ENCODE measurements at regions not wholly inside any gene's neighbourhood (a gene's known extent, or its start where the extent isn't known, plus 50 kb on each side); places are given as distances from the start of the nearest gene placed in this dataset.
"Not testable (repeated sequence)": the region's sequence is repeated elsewhere in the genome, so short reads cannot be mapped to it uniquely, and the experiment has no call there.

DNA sequence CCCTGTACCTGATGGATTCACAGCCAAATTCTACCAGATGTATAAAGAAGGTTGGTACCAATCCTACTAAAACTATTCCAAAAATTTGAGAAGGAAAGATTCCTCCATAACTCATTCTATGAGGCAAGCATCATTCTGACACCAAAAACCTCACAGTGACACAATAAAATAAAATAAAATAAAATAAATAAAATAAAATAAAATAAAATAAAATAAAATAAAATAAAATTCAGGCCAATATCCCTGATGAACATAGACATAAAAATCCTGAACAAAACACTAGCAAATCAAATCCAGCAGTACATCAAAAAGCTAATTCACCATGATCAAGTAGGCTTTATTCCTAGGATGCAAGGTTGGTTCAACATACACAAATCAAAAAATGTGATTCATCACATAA is 108.1 kb downstream of the PROX1 start:
- not testable (repeated sequence) for H3K27ac ChIP-seq (ENCODE audit: low read depth, low read length); H3K9me3 ChIP-seq (ENCODE audit: control insufficient read depth, insufficient read depth, low read length); H3K27me3 ChIP-seq (ENCODE audit: control insufficient read depth, insufficient read depth, low read length); H3K4me3 ChIP-seq (ENCODE audit: low read depth, low read length); H3K36me3 ChIP-seq (ENCODE audit: control insufficient read depth, insufficient read depth, low read length); H3K4me1 ChIP-seq (ENCODE audit: control insufficient read depth, insufficient read depth, low read length); DNase-seq (ENCODE audit: low read depth in 4 of 6, low spot score in 6 of 6)

GRCh38 chr1:214101246-214101645 is 113.5 kb downstream of the PROX1 start:
- Histone ChIP-seq H3K4me3 (ENCODE audit: low read depth, low read length) (no peak overlapping the region), H3K27ac (ENCODE audit: low read depth, low read length) (no peak overlapping the region), H3K9me3 (ENCODE audit: control insufficient read depth, insufficient read depth, low read length) (no peaks in the 10 kb centered on the region), H3K36me3 (ENCODE audit: control insufficient read depth, insufficient read depth, low read length) (no peaks in the 10 kb centered on the region), H3K4me1 (ENCODE audit: control insufficient read depth, insufficient read depth, low read length) (no peaks in the 10 kb centered on the region), H3K27me3 (ENCODE audit: control insufficient read depth, insufficient read depth, low read length) (no peaks in the 10 kb centered on the region)
- WGBS (ENCODE audit: insufficient coverage) = no CpG with 5 or more reads among the region's 2 CpGs
- no peak for DNase-seq (ENCODE audit: low read depth in 4 of 6, low spot score in 6 of 6)

DNA sequence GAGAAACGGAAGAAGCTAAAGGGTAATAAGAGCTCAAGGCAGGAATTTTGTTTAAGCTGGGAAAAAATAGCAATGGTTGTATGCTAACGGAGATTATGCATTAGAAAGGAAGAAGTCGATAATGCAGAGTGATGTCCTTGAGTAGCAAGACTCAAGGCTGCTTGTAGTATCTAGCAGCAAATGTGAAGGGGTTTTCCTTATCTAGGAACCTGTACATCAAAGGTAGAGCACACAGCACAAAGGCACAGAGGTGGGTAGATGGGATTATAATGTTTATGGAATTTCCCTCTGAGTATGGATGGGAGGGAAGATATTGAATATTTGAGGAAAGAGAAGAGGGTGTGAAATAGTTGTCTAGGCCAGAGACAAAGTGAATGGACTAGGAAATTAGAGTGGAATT is 114.1 kb downstream of the PROX1 start:
- no peaks in the 10 kb centered on the region for H3K9me3 ChIP-seq (ENCODE audit: control insufficient read depth, insufficient read depth, low read length)
- no peaks in the 10 kb centered on the region for H3K36me3 ChIP-seq (ENCODE audit: control insufficient read depth, insufficient read depth, low read length)
- WGBS (ENCODE audit: insufficient coverage) = 93% methylated on average over 3 of the region's 3 CpGs
- no peak for DNase-seq (ENCODE audit: low read depth in 4 of 6, low spot score in 6 of 6)
- H3K4me1 ChIP-seq (ENCODE audit: control insufficient read depth, insufficient read depth, low read length) = no peaks in the 10 kb centered on the region
- H3K27ac ChIP-seq (ENCODE audit: low read depth, low read length) = no peak overlapping the region
- H3K4me3 ChIP-seq (ENCODE audit: low read depth, low read length) = no peak overlapping the region
- no peaks in the 10 kb centered on the region for H3K27me3 ChIP-seq (ENCODE audit: control insufficient read depth, insufficient read depth, low read length)

DNA sequence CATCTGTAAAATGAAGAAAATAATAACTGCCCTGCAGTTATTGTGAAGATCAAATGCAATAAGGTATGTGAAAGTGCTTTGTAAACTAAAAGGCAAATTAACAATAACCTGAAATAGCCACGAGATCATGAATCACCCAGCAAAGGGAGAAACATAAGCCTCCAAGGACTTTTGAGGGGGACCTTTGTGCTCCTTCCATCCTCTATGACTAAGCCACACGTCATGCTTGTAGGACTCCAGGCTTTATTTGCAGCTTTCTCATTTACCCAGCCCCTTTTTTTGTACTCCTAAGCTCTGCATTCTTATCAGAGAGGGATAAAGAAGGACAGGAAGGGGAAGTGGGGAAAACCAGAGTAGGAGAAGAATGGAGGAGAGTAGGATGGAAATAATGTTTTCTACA is 115.1 kb downstream of the PROX1 start:
- DNase-seq (ENCODE audit: low read depth in 4 of 6, low spot score in 6 of 6) = no peak

DNA sequence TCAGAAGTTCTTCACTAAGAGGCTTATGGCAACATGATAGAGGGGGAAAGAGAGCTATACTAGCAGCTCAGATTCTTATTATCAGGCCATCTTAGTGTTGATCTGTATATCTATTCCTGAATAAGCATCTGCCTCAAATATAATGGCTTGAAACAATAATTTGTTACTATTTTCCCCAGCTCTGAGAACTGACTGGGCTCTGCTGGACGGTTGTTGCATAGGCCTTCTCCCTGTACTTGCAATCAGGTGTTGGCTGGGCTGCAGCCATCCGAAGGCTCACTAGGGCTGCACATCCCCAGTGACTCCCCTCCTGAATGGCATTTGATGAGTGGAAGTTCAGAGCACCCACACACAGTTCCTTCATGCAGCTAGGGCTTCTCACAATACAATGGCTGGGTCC is 116.0 kb downstream of the PROX1 start:
- Histone ChIP-seq H3K9me3 (ENCODE audit: control insufficient read depth, insufficient read depth, low read length) (no peaks in the 10 kb centered on the region), H3K36me3 (ENCODE audit: control insufficient read depth, insufficient read depth, low read length) (no peaks in the 10 kb centered on the region), H3K4me3 (ENCODE audit: low read depth, low read length) (no peak overlapping the region), H3K27me3 (ENCODE audit: control insufficient read depth, insufficient read depth, low read length) (no peaks in the 10 kb centered on the region), H3K4me1 (ENCODE audit: control insufficient read depth, insufficient read depth, low read length) (peaks cover 10% of the 10 kb centered on the region), H3K27ac (ENCODE audit: low read depth, low read length) (no peak overlapping the region)
- DNase-seq (ENCODE audit: low read depth in 4 of 6, low spot score in 6 of 6) = no peak
- 100% methylated on average over 2 of the region's 2 CpGs for WGBS (ENCODE audit: insufficient coverage)

More for the DNA sequence above, 115.1 kb downstream of the PROX1 start:
- H3K4me3 ChIP-seq (ENCODE audit: low read depth, low read length) = no peak overlapping the region
- H3K36me3 ChIP-seq (ENCODE audit: control insufficient read depth, insufficient read depth, low read length) = no peaks in the 10 kb centered on the region
- H3K9me3 ChIP-seq (ENCODE audit: control insufficient read depth, insufficient read depth, low read length) = no peaks in the 10 kb centered on the region
- no peaks in the 10 kb centered on the region for H3K27me3 ChIP-seq (ENCODE audit: control insufficient read depth, insufficient read depth, low read length)
- no peak overlapping the region for H3K27ac ChIP-seq (ENCODE audit: low read depth, low read length)
- WGBS (ENCODE audit: insufficient coverage) = 91% methylated on average over 1 of the region's 2 CpGs
- H3K4me1 ChIP-seq (ENCODE audit: control insufficient read depth, insufficient read depth, low read length) = peaks cover 8% of the 10 kb centered on the region

DNA sequence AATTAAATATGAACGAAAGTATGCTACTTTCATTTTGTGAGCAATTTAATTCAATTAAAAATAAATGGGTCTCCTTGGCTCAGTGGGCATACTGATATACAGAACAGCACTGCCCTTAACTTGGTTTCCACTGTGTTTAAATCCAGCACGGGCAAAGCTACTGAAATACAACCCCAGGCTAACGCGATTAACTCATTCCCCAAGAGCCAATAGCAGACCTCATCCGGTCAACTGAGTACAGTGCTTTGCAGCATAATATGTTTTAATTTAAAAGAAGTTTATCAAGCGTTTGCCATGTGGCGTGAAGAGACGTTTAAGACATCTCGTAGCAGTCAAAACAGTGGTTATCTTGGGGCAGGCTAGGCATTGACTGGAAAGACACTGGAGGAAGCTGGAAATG is 118.6 kb downstream of the PROX1 start:
- no peaks in the 10 kb centered on the region for H3K9me3 ChIP-seq (ENCODE audit: control insufficient read depth, insufficient read depth, low read length)
- no peaks in the 10 kb centered on the region for H3K27me3 ChIP-seq (ENCODE audit: control insufficient read depth, insufficient read depth, low read length)
- H3K27ac ChIP-seq (ENCODE audit: low read depth, low read length) = no peak overlapping the region
- WGBS (ENCODE audit: insufficient coverage) = 86% methylated on average over 4 of the region's 9 CpGs
- no peaks in the 10 kb centered on the region for H3K36me3 ChIP-seq (ENCODE audit: control insufficient read depth, insufficient read depth, low read length)
- DNase-seq (ENCODE audit: low read depth in 4 of 6, low spot score in 6 of 6) = peak in 1 of 6 donors; percentile 43
- peaks cover 10% of the 10 kb centered on the region for H3K4me1 ChIP-seq (ENCODE audit: control insufficient read depth, insufficient read depth, low read length)
- H3K4me3 ChIP-seq (ENCODE audit: low read depth, low read length) = no peak overlapping the region

GRCh38 chr1:214107322-214108096 is 119.7 kb downstream of the PROX1 start:
- Histone ChIP-seq H3K36me3 (ENCODE audit: control insufficient read depth, insufficient read depth, low read length) (no peaks in the 10 kb centered on the region), H3K27me3 (ENCODE audit: control insufficient read depth, insufficient read depth, low read length) (no peaks in the 10 kb centered on the region), H3K9me3 (ENCODE audit: control insufficient read depth, insufficient read depth, low read length) (no peaks in the 10 kb centered on the region), H3K27ac (ENCODE audit: low read depth, low read length) (no peak overlapping the region), H3K4me3 (ENCODE audit: low read depth, low read length) (no peak overlapping the region), H3K4me1 (ENCODE audit: control insufficient read depth, insufficient read depth, low read length) (peaks cover 10% of the 10 kb centered on the region)
- 32% methylated on average over 9 of the region's 25 CpGs for WGBS (ENCODE audit: insufficient coverage)
- peak in 1 of 6 donors; percentile 24 for DNase-seq (ENCODE audit: low read depth in 4 of 6, low spot score in 6 of 6)

DNA sequence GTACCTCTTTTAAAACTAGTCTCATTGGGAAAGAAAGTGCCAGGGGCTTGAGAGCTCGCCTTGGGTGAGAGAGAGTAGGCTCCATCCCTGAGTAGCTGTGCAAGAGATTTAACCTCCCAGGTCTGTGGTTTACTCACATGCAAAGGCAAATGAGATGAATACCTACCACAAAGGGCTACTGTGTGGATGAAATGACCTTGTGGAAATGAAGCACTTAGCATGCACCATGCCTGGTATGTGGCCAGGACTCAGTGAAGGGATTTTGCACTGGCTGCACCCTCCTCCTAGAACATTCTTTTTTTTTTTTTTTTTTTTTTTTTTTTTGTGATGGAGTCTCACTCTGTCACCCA is 120.3 kb downstream of the PROX1 start:
- DNase-seq (ENCODE audit: low read depth in 4 of 6, low spot score in 6 of 6) = no peak
- Histone ChIP-seq H3K4me3 (ENCODE audit: low read depth, low read length) (no peak overlapping the region), H3K4me1 (ENCODE audit: control insufficient read depth, insufficient read depth, low read length) (peaks cover 10% of the 10 kb centered on the region), H3K27ac (ENCODE audit: low read depth, low read length) (no peak overlapping the region), H3K27me3 (ENCODE audit: control insufficient read depth, insufficient read depth, low read length) (no peaks in the 10 kb centered on the region), H3K36me3 (ENCODE audit: control insufficient read depth, insufficient read depth, low read length) (no peaks in the 10 kb centered on the region), H3K9me3 (ENCODE audit: control insufficient read depth, insufficient read depth, low read length) (no peaks in the 10 kb centered on the region)
- no CpG with 5 or more reads among the region's 1 CpG for WGBS (ENCODE audit: insufficient coverage)

DNA sequence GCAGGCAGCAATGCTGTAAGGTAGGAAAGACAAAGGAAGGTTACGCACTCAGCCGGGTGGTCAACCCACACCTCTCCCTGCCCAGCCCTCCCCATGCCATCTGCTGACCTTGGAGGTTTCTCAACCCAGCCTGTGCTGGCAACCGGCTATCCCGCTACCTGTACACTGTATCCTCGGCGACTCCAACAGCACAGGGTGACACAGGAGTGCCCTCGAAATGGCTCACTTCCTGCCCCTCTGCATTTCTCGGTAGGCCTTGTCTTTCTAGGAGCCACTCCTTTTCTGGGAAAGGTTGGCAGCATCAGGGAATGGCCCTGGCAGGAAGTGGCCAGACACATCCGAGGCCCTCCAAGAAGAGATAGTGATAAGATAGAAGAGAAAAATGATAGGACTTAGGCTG is 124.0 kb downstream of the PROX1 start:
- DNase-seq (ENCODE audit: low read depth in 4 of 6, low spot score in 6 of 6) = no peak
- Histone ChIP-seq H3K4me1 (ENCODE audit: control insufficient read depth, insufficient read depth, low read length) (peaks cover 10% of the 10 kb centered on the region), H3K36me3 (ENCODE audit: control insufficient read depth, insufficient read depth, low read length) (no peaks in the 10 kb centered on the region), H3K27me3 (ENCODE audit: control insufficient read depth, insufficient read depth, low read length) (no peaks in the 10 kb centered on the region), H3K9me3 (ENCODE audit: control insufficient read depth, insufficient read depth, low read length) (no peaks in the 10 kb centered on the region), H3K4me3 (ENCODE audit: low read depth, low read length) (no peak overlapping the region), H3K27ac (ENCODE audit: low read depth, low read length) (no peak overlapping the region)
- WGBS (ENCODE audit: insufficient coverage) = 91% methylated on average over 9 of the region's 9 CpGs

DNA sequence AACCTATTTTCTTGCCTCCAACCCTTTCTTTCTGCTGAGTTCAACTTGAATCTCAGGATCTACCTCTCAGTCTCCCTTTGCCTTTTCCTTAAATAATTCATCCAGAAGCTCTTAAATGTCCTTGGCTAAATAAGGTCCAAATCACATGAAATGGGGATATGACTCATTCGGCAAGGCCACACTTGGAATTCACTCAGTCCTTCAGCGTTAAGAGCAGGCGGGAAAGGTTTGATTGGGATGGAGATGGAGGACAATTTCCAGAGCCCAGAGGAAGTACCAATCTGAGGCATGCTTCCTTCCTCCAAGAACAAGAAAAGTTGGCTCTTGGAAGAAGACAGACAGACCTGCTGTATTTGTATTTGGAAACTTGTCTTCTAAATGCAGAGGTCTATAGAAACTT is 128.5 kb downstream of the PROX1 start:
- Histone ChIP-seq H3K9me3 (ENCODE audit: control insufficient read depth, insufficient read depth, low read length) (peaks cover 7% of the 10 kb centered on the region), H3K4me3 (ENCODE audit: low read depth, low read length) (no peak overlapping the region), H3K27me3 (ENCODE audit: control insufficient read depth, insufficient read depth, low read length) (no peaks in the 10 kb centered on the region), H3K36me3 (ENCODE audit: control insufficient read depth, insufficient read depth, low read length) (no peaks in the 10 kb centered on the region), H3K27ac (ENCODE audit: low read depth, low read length) (no peak overlapping the region), H3K4me1 (ENCODE audit: control insufficient read depth, insufficient read depth, low read length) (no peaks in the 10 kb centered on the region)
- no peak for DNase-seq (ENCODE audit: low read depth in 4 of 6, low spot score in 6 of 6)
- 95% methylated on average over 3 of the region's 3 CpGs for WGBS (ENCODE audit: insufficient coverage)
